GM21360 (cell line): ENCODE measurements at regions not wholly inside any gene's neighbourhood (a gene's known extent, or its start where the extent isn't known, plus 50 kb on each side); places are given as distances from the start of the nearest gene placed in this dataset.
"Not testable (repeated sequence)": the region's sequence is repeated elsewhere in the genome, so short reads cannot be mapped to it uniquely, and the experiment has no call there.

Source experiments
- ATAC-seq: cut with Tn5 transposase; IDR thresholded peaks from one replicate; pipeline ENCODE4 v1.9.1; 2021; ENCODE audit warnings: mild to moderate bottlenecking, moderate library complexity; ENCODE audit not compliant: unreplicated experiment

DNA sequence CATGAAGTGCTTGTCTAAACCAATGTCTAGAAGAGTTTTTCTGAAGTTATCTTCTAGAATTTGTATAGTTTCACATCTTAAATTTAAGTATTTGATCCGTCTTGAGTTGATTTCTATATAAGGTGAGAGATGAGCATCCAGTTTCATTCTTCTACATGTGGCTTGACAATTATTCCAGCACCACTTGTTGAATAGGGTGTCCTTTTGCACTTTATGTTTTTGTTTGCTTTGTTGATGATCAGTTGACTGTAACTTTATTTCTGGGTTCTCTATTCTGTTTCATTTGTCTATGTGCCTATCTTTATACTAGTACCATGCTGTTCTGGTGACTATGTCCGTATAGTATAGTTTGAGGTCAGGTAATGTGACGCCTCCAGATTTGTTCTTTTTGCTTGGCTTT lies 426.6 kb upstream of the CHRM2 start:
- no peak for ATAC-seq

DNA sequence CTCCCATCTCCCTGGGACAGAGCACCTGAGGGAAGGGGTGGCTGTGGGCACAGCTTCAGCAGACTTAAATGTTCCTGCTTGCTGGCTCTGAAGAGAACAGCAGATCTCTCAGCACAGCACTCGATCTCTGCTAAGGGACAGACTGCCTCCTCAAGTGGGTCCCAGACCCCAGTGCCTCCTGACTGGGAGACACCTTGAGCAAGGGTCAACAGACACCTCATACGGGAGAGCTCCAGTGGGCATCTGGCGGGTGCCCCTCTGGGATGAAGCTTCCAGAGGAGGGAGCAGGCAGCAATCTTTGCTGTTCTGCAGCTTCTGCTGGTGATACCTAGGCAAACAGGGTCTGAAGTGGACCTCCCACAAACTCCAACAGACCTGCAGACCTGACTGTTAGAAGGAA lies 436.7 kb upstream of the CHRM2 start:
- not testable (repeated sequence) for ATAC-seq

DNA sequence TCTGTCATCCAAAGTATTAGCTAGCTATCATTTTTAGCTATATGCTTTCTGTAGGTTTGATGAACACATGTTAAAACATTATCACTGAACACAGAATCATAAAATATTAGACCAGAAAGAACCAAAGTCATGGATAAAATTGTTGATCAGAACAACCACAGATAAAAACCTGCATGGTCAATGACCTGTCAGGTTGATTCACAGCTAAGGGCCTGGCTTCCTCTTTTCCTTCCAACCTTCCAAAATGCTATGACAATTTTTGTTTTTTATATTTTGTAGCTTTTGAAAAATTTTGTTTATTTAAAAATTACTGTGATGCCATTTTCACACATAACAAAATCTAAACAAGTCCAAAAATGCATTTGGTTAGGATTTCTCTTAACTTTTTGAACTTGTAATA lies 444.4 kb upstream of the CHRM2 start:
- no peak for ATAC-seq

DNA sequence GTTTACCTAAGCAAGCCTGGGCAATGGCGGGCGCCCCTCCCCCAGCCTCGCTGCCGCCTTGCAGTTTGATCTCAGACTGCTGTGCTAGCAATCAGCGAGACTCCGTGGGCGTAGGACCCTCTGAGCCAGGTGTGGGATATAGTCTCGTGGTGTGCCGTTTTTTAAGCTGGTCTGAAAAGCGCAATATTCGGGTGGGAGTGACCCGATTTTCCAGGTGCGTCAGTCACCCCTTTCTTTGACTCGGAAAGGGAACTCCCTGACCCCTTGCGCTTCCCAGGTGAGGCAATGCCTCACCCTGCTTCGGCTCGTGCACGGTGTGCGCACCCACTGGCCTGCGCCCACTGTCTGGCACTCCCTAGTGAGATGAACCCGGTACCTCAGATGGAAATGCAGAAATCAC lies 442.6 kb upstream of the MTPN start:
- ATAC-seq = not testable (repeated sequence)

DNA sequence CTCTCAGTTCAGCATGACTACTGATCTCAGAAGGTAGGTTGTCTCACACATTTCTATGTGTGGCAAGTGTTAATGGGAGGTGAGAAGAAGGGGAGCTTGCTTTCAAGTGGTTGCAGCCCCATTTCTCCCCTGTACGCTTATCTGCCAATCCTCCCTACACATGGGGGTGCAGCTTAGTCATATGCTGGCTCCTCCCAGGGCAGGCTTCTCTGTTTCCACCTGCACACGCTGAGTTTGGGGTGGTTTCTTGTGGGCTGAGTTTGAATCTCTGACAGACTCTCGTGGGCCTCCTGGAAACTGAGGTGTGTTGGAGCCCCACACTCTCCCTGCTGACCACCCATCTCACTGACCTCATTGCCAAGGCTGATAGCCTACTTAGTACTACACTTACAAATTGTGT lies 435.8 kb upstream of the MTPN start:
- ATAC-seq = no peak

DNA sequence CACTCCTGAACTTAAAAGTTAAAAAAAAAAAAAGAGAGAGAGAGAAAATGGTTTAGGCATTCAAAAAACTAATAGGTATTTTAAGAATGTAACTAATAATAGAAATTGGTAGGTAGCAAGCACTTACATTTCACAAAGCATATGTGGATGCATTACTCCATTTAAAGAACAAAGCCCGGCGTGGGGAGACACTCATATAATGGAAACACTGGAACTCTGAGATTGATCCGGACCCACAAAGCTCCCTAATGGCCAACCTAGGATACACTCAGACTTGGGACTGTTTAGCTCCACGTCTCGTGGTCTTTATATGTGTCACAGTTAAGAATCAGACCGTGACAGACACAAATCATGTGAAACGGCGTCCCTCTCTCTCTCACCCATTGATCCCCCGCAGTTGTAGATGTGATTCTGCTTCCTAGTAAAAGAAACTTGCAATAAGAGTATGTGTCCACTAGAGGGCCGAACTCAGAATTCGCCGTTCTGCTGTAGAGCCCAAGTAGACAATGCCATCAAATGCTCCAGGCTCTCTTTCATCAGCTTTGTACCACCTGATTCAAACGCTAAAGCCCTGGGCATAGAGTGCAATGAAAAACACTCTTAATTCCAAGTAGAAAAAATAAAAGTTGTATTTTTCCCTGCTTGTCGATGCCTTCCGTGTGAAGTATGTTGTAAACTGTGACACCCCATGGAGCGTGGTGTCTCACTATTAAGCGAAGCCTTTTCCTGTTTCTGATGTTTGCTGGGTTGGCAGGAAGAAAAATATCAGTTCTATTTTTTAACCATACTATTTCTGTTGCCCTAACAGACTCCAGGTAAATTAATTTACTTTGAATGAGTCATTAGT lies 429.0 kb upstream of the MTPN start:
- ATAC-seq = peak; percentile 90

DNA sequence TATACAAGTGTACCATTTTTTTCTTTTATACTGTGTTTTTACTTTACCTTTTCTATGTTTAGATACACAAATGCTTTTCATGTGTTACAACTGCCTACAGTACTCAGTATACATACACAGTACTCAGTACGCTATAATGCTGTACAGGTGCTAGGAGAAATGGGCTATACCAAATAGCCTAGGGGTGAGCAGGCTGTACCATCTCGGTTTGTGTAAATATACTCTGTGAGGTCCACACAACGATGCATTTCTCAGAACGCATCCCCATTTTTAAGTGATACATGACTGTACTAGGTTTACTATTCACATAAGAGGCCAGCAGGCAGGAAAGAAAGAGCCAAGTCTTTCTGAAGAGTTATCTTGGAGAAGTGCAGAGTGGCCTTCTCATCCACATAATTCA lies 426.4 kb upstream of the MTPN start:
- ATAC-seq = no peak

DNA sequence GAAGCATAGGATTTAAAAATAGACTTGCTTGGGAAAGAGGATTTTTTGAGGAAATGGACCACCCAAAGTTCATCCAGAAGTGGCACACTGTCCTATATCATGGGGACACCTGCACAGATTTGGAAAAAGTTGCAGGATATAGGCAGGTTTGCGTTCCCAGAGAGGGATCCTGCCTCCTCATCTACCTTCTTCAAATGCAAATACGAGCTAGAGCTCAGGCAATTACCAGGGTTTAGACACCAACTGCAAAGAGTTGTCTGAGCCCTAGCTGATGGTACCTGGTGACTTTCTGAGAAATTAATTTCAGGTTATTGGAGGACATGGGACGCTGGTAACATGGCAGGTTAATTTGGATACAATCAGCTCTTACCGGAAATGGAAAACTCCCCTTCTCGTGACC lies 423.7 kb upstream of the MTPN start:
- ATAC-seq = no peak

DNA sequence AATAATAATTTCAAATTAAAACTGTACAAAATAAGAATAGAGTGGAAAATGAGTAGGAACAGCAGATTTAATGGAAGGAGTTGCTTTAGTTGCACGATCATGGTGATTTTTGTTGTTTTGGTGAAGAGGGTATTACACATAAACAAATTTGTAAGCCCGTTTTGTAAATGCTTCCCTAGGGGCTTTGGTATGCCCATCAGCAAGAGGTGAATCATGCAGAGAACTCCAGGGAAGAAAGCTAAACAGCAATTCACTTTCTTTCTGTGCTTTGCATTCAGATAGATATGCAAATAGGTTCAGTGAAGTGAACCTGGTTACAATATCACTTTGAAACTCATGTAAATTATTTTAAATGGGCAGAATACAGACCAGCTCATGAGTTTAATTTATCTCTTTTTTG lies 422.2 kb upstream of the MTPN start:
- no peak for ATAC-seq

DNA sequence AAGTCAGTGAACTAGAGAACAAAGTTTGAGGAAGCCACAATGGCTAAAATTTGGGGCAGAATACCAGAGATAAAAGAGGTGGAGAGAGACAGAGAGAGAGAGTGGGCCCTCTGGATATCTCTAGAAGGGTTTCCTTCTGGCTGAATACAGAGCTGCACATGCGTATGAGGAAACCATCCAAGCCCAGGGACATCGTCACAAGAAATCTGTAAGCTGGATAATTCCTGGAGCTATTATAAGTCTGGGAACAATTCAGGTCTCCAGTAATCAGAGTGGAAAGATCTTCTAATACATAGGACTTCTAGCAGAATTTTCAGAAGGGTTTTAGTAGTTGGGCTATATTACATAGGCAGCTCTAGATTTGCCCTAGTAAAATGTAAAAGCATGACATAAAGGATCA lies 415.7 kb upstream of the MTPN start:
- no peak for ATAC-seq

DNA sequence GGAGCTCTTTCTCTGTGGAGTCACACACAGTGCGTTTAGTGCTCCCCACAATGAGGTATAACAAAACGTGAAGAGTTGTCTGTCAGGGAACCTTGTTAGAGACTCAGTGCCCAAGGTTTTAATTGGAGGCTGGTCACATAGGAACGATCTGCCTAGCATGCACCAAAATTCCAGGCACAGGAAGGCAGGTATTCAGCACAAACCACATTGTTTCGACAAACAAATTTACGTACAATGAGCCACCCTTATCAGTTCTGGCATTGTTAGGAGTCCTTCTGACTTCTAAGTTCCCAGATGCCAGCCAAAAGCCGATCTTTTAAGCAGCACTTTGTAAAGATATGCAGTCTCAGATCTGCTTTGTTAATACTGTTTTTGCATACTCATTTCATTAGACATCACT lies 414.2 kb upstream of the MTPN start:
- ATAC-seq = no peak

DNA sequence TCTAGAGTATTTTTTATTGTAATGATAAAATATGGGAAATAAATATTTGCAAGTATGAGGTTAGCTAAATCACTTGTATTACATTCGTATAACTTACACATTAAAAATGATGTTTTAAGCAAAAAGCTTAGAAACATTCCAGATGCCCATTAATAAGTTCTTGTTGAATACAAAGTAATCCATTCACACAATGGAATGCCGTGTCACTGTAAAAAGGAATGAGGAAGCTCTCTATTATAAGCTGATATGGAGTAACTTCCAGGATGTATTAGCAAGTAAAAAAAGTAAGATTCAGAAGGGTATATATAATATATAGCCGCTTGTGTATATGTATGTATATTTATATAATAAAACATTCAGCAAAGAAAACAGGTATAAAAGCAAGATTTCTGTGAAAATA lies 412.8 kb upstream of the MTPN start:
- no peak for ATAC-seq

DNA sequence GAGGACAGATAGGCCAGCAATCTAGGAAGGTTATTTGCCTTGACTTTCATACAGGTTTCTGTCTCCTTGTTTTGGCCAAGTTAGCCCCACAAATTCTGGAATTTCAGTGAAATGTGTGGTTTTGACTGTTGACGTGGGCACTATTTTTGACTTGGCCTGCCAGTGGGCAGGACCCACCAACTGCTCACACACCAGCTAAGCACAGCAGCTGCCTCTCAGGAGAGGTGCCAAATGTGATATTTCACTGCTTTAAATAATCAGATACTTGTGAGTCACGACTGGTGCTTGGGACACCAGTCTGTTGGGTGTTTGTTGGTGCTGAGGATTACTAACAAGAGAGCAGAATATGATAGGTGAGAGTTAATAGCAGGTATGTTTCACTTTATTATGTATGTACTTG lies 409.7 kb upstream of the MTPN start:
- ATAC-seq = no peak

DNA sequence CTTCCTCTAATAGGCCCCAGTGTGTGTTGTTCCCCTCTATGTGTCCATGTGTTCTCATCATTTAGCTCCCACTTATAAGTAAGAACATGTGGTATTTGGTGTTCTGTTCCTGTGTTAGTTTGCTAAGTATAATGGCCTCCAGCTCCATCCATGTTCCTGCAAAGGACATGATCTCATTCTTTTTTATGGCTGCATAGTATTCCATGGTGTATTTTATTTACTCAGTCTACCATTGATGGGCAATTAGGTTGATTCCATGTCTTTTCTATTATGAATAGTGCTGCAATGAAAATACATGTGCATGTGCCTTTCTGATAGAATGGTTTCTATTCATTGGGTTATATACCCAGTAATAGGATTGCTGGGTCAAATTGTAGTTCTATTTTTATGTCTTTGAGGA lies 394.2 kb upstream of the MTPN start:
- not testable (repeated sequence) for ATAC-seq

DNA sequence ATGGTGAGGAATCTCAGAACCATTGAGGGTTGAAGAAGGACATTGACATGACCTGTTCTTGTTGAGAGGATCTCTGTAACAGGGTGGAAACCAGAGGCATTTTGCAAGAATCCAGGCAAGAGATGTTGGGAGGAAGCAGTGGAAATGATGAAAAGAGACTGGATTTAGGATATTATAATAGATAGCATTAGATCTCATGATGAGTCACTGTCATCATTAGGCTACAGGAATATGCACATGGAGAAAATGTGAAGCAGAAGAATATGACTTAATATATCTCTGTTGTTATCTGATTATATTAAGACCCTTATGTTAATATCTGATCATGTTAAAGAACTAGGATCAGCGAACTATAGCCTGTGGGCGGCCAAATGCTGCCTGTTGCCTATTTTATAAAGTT lies 393.0 kb upstream of the MTPN start:
- ATAC-seq = no peak

DNA sequence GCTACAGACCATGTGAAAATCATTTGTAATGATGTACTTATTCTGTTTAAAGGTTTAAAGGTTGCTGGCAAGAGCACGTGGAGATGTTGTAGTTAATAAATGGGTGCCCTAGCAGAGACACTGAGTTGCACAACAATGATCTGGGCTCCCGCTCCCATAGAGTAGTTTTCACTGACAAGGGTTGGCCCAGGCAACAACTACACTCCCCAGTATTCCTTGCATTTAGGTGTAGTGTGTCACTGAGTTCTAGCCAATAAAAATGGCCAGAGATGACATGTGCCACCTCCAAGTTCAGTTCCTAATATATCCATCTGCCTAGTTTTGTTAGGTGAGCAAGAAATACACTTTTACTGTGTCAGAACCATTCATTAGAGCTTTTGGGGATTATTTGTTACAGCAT lies 392.1 kb upstream of the MTPN start:
- ATAC-seq = no peak

DNA sequence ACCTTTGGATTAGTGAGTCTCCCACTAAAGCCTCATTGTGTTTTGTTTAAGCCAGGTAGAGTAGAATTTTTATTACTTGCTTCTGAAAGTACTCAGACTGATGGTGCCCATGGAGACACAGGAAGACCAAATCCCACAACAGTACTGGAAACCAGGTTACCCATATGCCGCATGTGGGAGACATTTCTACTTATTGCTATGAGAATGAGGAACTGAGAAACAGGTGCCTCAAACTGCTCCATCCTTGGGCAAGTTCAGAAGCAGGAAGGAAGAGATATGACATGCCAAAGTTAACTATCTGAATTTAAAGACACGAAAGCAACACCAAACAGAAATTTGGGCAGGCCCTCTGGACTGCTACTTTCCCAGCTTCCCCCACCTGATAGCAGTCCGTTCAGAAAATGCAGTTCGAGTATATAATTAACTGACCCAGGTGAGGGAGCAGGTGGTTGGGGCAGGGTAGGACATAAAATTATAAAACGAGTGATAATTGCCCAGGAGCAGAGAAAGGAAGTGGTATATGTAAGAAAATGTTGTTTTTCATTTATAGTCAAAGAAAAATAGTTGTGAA lies 382.3 kb upstream of the MTPN start:
- peak; percentile 99 for ATAC-seq

DNA sequence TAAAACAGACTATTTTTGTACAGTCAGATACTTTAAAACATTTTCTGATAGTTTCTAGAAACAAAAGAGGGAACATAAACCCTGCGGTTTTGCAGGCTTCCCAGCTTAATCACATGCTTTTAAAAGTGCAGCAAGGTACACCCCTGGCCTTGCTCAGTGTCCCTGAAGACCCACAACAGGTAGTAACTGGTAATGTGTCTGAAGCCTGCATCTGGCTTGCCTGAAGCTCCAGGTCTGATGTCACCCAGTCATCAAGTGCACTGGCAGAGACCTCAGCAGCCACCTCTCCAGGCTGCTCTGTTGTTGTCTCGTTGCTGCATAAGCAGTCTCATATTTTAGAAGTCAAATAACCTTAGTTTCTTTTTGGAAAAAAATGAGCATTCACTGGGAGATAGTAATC lies 376.1 kb upstream of the MTPN start:
- peak; percentile 81 for ATAC-seq

DNA sequence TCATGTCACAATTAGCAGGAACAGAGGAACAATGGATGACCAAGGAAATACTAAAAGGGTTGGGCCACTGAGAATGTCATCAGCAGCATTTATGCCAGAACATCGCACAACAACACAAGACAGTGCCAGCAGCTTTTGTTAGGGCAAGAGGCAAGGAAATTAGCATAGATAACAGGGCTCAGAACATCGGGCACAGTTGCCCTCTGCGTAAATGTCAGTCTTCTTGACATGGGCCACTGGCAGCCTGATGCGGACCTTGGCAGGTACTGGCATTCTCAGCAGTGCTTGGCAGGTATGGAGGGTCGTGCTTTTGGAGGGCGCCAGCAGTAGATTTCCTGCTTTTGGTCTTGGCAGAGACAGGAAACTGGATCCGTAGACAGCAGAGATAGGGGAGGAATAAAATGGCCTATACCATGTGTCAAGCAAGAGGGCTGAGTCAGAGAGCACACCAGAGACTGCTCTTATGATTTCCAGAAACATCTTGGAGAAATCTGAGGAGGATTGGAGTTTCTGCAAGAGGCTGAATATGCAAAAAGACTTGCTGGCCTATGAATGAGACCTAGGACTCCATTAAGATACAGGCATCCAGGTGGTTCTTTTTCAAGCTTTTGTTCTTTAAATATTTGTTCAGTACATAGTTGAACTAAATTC lies 371.5 kb upstream of the MTPN start:
- no peak for ATAC-seq

DNA sequence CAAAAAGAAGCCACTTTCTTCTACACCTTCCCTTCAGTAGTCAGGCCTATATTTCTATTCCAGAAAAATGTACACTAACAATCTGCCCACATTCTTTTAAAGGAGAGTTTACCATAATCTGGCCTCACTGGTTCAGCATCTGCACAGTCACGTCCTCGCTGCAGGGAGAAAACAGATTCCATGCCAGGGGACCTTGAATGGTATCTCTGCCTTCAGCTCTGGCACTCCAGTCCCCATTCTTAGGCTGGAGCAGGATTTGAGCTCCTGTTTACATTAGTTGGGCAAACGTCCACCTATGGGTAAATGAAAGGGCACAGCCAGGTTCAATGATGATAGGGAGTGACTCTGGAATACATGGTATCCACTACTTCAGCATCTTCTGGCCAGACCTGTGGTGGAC lies 371.0 kb upstream of the MTPN start:
- ATAC-seq = no peak

DNA sequence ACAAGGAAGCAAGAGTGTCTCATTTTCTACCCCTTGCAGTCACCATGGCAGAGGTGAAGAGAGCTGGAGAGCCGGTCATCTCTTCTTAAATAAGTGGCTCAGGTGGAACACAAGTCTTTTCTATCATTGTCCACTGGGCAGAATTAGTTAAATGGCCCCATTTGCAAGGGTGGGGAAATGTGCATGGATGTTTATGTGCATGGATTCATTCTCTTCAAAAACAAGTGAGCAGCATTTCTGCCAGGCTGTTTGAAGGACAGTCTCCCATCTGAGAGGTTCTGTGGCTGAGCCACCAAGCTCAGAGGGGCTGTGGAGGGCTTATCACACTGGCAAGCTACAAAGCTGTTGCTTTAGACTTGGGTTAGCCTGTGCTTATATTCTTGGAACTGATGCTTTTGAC lies 370.3 kb upstream of the MTPN start:
- ATAC-seq = no peak

DNA sequence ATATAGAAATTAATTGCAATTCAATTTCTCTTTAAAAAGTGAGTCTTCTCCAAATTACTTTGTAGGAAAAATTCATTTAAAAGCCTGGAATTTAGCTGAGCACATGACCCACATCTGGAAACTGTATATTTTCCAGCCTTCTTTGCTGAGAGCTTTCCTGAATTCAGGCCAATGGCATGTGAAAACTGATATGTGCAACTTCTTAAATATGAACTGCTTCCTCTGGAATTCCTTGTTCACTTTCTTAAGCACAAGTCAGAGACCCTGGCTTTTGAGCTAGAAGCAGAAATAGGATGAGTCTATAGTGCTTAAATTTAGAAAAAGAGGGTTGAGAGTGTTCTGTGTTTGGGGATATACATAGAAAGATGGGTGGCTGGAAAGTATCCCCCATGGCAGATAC lies 365.1 kb upstream of the MTPN start:
- no peak for ATAC-seq
